Caki2 (cell line): ENCODE measurements at regions not wholly inside any gene's neighbourhood (a gene's known extent, or its start where the extent isn't known, plus 50 kb on each side); places are given as distances from the start of the nearest gene placed in this dataset.
A peak's percentile ranks its signal among the peaks of the same experiment; 100 is the strongest.
"Not testable (repeated sequence)": the region's sequence is repeated elsewhere in the genome, so short reads cannot be mapped to it uniquely, and the experiment has no call there.

ENCODE experiments used
- DNase-seq: peaks from one replicate; pipeline ENCODE4 v3.0.0-alpha.2; 2015; ENCODE audit warnings: low read depth
- in situ Hi-C: cut with HindIII; loops from 2 replicates; pipeline ENCODE4 v1.10.0; 2016; ENCODE audit warnings: low sequenced_read_pairs, low pct_unique_long_range_greater_than_20kb, mixed read lengths

GRCh38 chr11:44467931-44468330 lies 97.5 kb upstream of the CD82 start:
- DNase-seq, result no peak
- in situ Hi-C loops, result no loop called here

- in situ Hi-C loops, result no loop called here
- DNase-seq, result no peak
These were observed 97.0 kb upstream of the CD82 start for GRCh38 chr11:44468345-44468988.

- in situ Hi-C loops, result no loop called here
- no peak for DNase-seq
These were observed 96.1 kb upstream of the CD82 start for GRCh38 chr11:44469412-44469811.

GRCh38 chr11:44470854-44471253 lies 94.6 kb upstream of the CD82 start:
- DNase-seq, result no peak
- in situ Hi-C loops, result no loop called here

- no peak for DNase-seq
- in situ Hi-C loops, result no loop called here
These were observed 93.9 kb upstream of the CD82 start for GRCh38 chr11:44471603-44472002.

- peak; percentile 2 for DNase-seq
- in situ Hi-C loops, result no loop called here
These were observed 92.5 kb upstream of the CD82 start for GRCh38 chr11:44472916-44473315.

GRCh38 chr11:44474702-44475101 lies 90.8 kb upstream of the CD82 start:
- in situ Hi-C loops, result no loop called here
- no peak for DNase-seq

- in situ Hi-C loops, result no loop called here
- DNase-seq, result no peak
These were observed 90.3 kb upstream of the CD82 start for GRCh38 chr11:44475114-44475686.

GRCh38 chr11:44482338-44482737 lies 83.1 kb upstream of the CD82 start:
- in situ Hi-C loops, DNase-seq: not testable (repeated sequence)

- no peak for DNase-seq
- in situ Hi-C loops, result no loop called here
These were observed 81.4 kb upstream of the CD82 start for GRCh38 chr11:44483919-44484610.

GRCh38 chr11:44488165-44488965 lies 77.1 kb upstream of the CD82 start:
- in situ Hi-C loops, result no loop called here
- no peak for DNase-seq

- no peak for DNase-seq
- in situ Hi-C loops, result no loop called here
These were observed 72.1 kb upstream of the CD82 start for GRCh38 chr11:44493383-44493782.

- DNase-seq, result no peak
- in situ Hi-C loops, result no loop called here
These were observed 71.5 kb upstream of the CD82 start for GRCh38 chr11:44493930-44494329.

GRCh38 chr11:44494785-44495184 lies 70.7 kb upstream of the CD82 start:
- no peak for DNase-seq
- in situ Hi-C loops, result no loop called here

GRCh38 chr11:44496391-44496790 lies 69.1 kb upstream of the CD82 start:
- in situ Hi-C loops, result no loop called here
- DNase-seq, result no peak

GRCh38 chr11:44498089-44498871 lies 67.2 kb upstream of the CD82 start:
- DNase-seq, result no peak
- in situ Hi-C loops, result no loop called here

GRCh38 chr11:44502506-44502905 lies 63.0 kb upstream of the CD82 start:
- DNase-seq, result no peak
- in situ Hi-C loops, result loop anchor here (25.0 kb wide), 1 partner anchor 390 kb away; no protein-coding TSS in a partner anchor

GRCh38 chr11:44505581-44506054 lies 59.8 kb upstream of the CD82 start:
- peak; percentile 61 for DNase-seq
- in situ Hi-C loops, result loop anchor here (25.0 kb wide), 1 partner anchor 393 kb away; no protein-coding TSS in a partner anchor
